Liver (tissue), 7 donors: ENCODE measurements at regions not wholly inside any gene's neighbourhood (a gene's known extent, or its start where the extent isn't known, plus 50 kb on each side); places are given as distances from the start of the nearest gene placed in this dataset.

Experiments
- DNase-seq: peaks from one replicate; pipeline ENCODE4 v3.0.0-alpha.2; 2017; ENCODE audit warnings: low spot score
- H3K27ac ChIP-seq, 2 donors: one replicate each; pipeline ENCODE4 v1.7.0; 2013; ENCODE audit warnings: inconsistent platforms in 2 of 2, low read length in 2 of 2, control low read depth in 1 of 2, low read depth in 1 of 2, mild to moderate bottlenecking in 1 of 2
- H3K27me3 ChIP-seq, 4 donors: one replicate each; pipeline versions ENCODE4 v1.6.1 to v1.7.0; 2013; ENCODE audit warnings: low read length in 3 of 4, inconsistent platforms in 1 of 4, mild to moderate bottlenecking in 1 of 4, moderate library complexity in 1 of 4; ENCODE audit not compliant: control insufficient read depth in 4 of 4, insufficient read depth in 4 of 4
- H3K36me3 ChIP-seq, 4 donors: one replicate each; pipeline versions ENCODE4 v1.6.1 to v1.7.0; 2013; ENCODE audit warnings: low read length in 3 of 4, mild to moderate bottlenecking in 3 of 4, low read depth in 1 of 4, moderate library complexity in 1 of 4; ENCODE audit not compliant: control insufficient read depth in 4 of 4, insufficient read depth in 3 of 4
- H3K4me1 ChIP-seq, 4 donors: one replicate each; pipeline versions ENCODE4 v1.6.1 to v1.7.0; 2013; ENCODE audit warnings: low read length in 3 of 4, mild to moderate bottlenecking in 3 of 4, moderate library complexity in 1 of 4; ENCODE audit not compliant: control insufficient read depth in 4 of 4, insufficient read depth in 4 of 4
- H3K4me3 ChIP-seq, 3 donors: one replicate each; pipeline versions ENCODE4 v1.6.1 to v1.7.0; 2013; ENCODE audit warnings: low read length in 3 of 3, control low read depth in 1 of 3, low read depth in 1 of 3, mild to moderate bottlenecking in 1 of 3
- H3K9ac ChIP-seq, 2 donors: one replicate each; pipeline ENCODE4 v1.7.0; 2013; ENCODE audit warnings: low read length in 2 of 2, mild to moderate bottlenecking in 2 of 2, moderate library complexity in 2 of 2, control low read depth in 1 of 2, low read depth in 1 of 2
- H3K9me3 ChIP-seq, 4 donors: one replicate each; pipeline versions ENCODE4 v1.6.1 to v1.7.0; 2013; ENCODE audit warnings: low read length in 3 of 4; ENCODE audit not compliant: control insufficient read depth in 4 of 4
- CTCF ChIP-seq: fragments of 150-350 bp; IDR thresholded peaks from 2 replicates; pipeline ENCODE4 v1.5.1; 2017; ENCODE audit warnings: improper control_type of control experiment, low read depth, low read length; ENCODE audit not compliant: missing input control
- EGR1 ChIP-seq, 2 donors: IDR thresholded peaks; 2 replicates each; pipeline ENCODE4 v1.6.1; 2016 to 2018; ENCODE audit warnings: antibody characterized with exemption in 2 of 2, low read depth in 2 of 2
- FOXA1 ChIP-seq: IDR thresholded peaks from 2 replicates; pipeline ENCODE4 v1.6.1; 2016; ENCODE audit warnings: antibody characterized with exemption
- FOXA2 ChIP-seq: IDR thresholded peaks from 2 replicates; pipeline ENCODE4 v1.6.1; 2016; ENCODE audit warnings: antibody characterized with exemption
- GABPA ChIP-seq, 2 donors: IDR thresholded peaks in 1 of 2; conservative IDR thresholded peaks in 1 of 2; 2 replicates each; pipeline ENCODE4 v1.6.1; 2016; ENCODE audit warnings: antibody characterized with exemption in 2 of 2, mild to moderate bottlenecking in 1 of 2, moderate library complexity in 1 of 2
- HNF4A ChIP-seq, 2 donors: conservative IDR thresholded peaks; 2 replicates each; pipeline ENCODE4 v1.6.1; 2016; ENCODE audit warnings: antibody characterized with exemption in 2 of 2, mild to moderate bottlenecking in 2 of 2
- HNF4G ChIP-seq: IDR thresholded peaks from 2 replicates; pipeline ENCODE4 v1.6.1; 2016; ENCODE audit warnings: antibody characterized with exemption
- JUND ChIP-seq, 2 donors: IDR thresholded peaks; 2 replicates each; pipeline ENCODE4 v1.6.1; 2016; ENCODE audit warnings: antibody characterized with exemption in 2 of 2
- NR2F2 ChIP-seq: IDR thresholded peaks from 2 replicates; pipeline ENCODE4 v1.6.1; 2016; ENCODE audit warnings: antibody characterized with exemption
- RAD21 ChIP-seq, 2 donors: IDR thresholded peaks; 2 replicates each; pipeline ENCODE4 v1.6.1; 2016; ENCODE audit warnings: antibody characterized with exemption in 2 of 2, mild to moderate bottlenecking in 2 of 2
- RXRA ChIP-seq, 2 donors: IDR thresholded peaks; 2 replicates each; pipeline ENCODE4 v1.6.1; 2017 to 2018; ENCODE audit warnings: antibody characterized with exemption in 2 of 2, mild to moderate bottlenecking in 1 of 2
- SP1 ChIP-seq: IDR thresholded peaks from 2 replicates; pipeline ENCODE4 v1.6.1; 2018; ENCODE audit warnings: antibody characterized with exemption, mild to moderate bottlenecking
- TAF1 ChIP-seq: conservative IDR thresholded peaks from 2 replicates; pipeline ENCODE4 v1.6.1; 2016; ENCODE audit warnings: antibody characterized with exemption, mild to moderate bottlenecking
- YY1 ChIP-seq: IDR thresholded peaks from 2 replicates; pipeline ENCODE4 v1.6.1; 2016; ENCODE audit warnings: antibody characterized with exemption, mild to moderate bottlenecking
- TF ChIP-seq, protein P1 (sequence below): IDR thresholded peaks from 2 replicates; pipeline ENCODE4 v1.6.1; 2016; ENCODE audit warnings: antibody characterized with exemption
- TF ChIP-seq, protein P2 (sequence below): IDR thresholded peaks from 2 replicates; pipeline ENCODE4 v1.6.1; 2016; ENCODE audit warnings: antibody characterized with exemption
- TF ChIP-seq, protein P3 (sequence below): IDR thresholded peaks from 2 replicates; pipeline ENCODE4 v1.6.1; 2016; ENCODE audit warnings: antibody characterized with exemption, mild to moderate bottlenecking
- TF ChIP-seq, protein P4 (sequence below): IDR thresholded peaks from 2 replicates; pipeline ENCODE4 v1.6.1; 2016; ENCODE audit warnings: antibody characterized with exemption
- donor health status: healthy.
- donor health status: healthy.
- donor health status: healthy.
- donor health status: healthy.

GRCh38 chr16:62969711-62970318 lies 933.6 kb upstream of the CDH8 start:
- TF ChIP-seq, protein P1, sequence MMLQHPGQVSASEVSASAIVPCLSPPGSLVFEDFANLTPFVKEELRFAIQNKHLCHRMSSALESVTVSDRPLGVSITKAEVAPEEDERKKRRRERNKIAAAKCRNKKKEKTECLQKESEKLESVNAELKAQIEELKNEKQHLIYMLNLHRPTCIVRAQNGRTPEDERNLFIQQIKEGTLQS = no peak
- TF ChIP-seq CTCF = no peak
- TF ChIP-seq JUND (IDR thresholded peaks at IDR 0.05) = no peak
- TF ChIP-seq, protein P2, sequence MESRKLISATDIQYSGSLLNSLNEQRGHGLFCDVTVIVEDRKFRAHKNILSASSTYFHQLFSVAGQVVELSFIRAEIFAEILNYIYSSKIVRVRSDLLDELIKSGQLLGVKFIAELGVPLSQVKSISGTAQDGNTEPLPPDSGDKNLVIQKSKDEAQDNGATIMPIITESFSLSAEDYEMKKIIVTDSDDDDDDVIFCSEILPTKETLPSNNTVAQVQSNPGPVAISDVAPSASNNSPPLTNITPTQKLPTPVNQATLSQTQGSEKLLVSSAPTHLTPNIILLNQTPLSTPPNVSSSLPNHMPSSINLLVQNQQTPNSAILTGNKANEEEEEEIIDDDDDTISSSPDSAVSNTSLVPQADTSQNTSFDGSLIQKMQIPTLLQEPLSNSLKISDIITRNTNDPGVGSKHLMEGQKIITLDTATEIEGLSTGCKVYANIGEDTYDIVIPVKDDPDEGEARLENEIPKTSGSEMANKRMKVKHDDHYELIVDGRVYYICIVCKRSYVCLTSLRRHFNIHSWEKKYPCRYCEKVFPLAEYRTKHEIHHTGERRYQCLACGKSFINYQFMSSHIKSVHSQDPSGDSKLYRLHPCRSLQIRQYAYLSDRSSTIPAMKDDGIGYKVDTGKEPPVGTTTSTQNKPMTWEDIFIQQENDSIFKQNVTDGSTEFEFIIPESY = no peak
- TF ChIP-seq, protein P3, sequence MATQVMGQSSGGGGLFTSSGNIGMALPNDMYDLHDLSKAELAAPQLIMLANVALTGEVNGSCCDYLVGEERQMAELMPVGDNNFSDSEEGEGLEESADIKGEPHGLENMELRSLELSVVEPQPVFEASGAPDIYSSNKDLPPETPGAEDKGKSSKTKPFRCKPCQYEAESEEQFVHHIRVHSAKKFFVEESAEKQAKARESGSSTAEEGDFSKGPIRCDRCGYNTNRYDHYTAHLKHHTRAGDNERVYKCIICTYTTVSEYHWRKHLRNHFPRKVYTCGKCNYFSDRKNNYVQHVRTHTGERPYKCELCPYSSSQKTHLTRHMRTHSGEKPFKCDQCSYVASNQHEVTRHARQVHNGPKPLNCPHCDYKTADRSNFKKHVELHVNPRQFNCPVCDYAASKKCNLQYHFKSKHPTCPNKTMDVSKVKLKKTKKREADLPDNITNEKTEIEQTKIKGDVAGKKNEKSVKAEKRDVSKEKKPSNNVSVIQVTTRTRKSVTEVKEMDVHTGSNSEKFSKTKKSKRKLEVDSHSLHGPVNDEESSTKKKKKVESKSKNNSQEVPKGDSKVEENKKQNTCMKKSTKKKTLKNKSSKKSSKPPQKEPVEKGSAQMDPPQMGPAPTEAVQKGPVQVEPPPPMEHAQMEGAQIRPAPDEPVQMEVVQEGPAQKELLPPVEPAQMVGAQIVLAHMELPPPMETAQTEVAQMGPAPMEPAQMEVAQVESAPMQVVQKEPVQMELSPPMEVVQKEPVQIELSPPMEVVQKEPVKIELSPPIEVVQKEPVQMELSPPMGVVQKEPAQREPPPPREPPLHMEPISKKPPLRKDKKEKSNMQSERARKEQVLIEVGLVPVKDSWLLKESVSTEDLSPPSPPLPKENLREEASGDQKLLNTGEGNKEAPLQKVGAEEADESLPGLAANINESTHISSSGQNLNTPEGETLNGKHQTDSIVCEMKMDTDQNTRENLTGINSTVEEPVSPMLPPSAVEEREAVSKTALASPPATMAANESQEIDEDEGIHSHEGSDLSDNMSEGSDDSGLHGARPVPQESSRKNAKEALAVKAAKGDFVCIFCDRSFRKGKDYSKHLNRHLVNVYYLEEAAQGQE = no peak
- no peak for TF ChIP-seq FOXA2
- TF ChIP-seq GABPA (IDR thresholded peaks at IDR 0.05 in 1 of 2, conservative IDR thresholded peaks at IDR 0.05 in 1 of 2) = no peak
- no peak for TF ChIP-seq TAF1
- TF ChIP-seq HNF4G = no peak
- TF ChIP-seq YY1 = no peak
- TF ChIP-seq RAD21 (IDR thresholded peaks at IDR 0.05) = no peak
- TF ChIP-seq EGR1 (IDR thresholded peaks at IDR 0.05; ENCODE audit: low read depth in 2 of 2) = no peak
- no peak for TF ChIP-seq HNF4A (conservative IDR thresholded peaks at IDR 0.05)
- no peak for TF ChIP-seq FOXA1
- no peak for TF ChIP-seq SP1
- no peak for TF ChIP-seq RXRA (IDR thresholded peaks at IDR 0.05)
- TF ChIP-seq, protein P4, sequence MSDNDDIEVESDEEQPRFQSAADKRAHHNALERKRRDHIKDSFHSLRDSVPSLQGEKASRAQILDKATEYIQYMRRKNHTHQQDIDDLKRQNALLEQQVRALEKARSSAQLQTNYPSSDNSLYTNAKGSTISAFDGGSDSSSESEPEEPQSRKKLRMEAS = no peak
- TF ChIP-seq NR2F2 = no peak
- Histone ChIP-seq H3K27me3 (peaks cover 0 to 3% (median 0%) of the 10 kb centered on the region in 4 donors), H3K4me1 (no peaks in the 10 kb centered on the region), H3K36me3 (no peaks in the 10 kb centered on the region), H3K9me3 (no peaks in the 10 kb centered on the region), H3K4me3 (no peak overlapping the region), H3K9ac (no peak overlapping the region), H3K27ac (no peak overlapping the region)
- no peak for DNase-seq
